ENCODE measurements at regions not wholly inside any gene's neighbourhood (a gene's known extent, or its start where the extent isn't known, plus 50 kb on each side); places are given as distances from the start of the nearest gene placed in this dataset.

- TF ChIP-seq CTCF (IDR thresholded peaks at IDR 0.05) (no peak), EZH2 (IDR thresholded peaks at IDR 0.05; ENCODE audit: borderline replicate concordance, insufficient read depth, low read depth, low read length, poor library complexity, severe bottlenecking) (no peak)
Observed at GRCh38 chr16:35626041-35626440, 2166.6 kb downstream of the TP53TG3F start.

Measured in B cell (primary cell).